OCI-LY3 (cell line): ENCODE measurements at regions not wholly inside any gene's neighbourhood (a gene's known extent, or its start where the extent isn't known, plus 50 kb on each side); places are given as distances from the start of the nearest gene placed in this dataset.

Experiments used
- EZH2phosphoT487 ChIP-seq: fragments of 200-600 bp; shearing (Covaris generic); IDR thresholded peaks from 2 replicates; pipeline ENCODE4 v1.6.1; 2018; ENCODE audit warnings: antibody characterized with exemption, mixed run types, low read depth
- TF ChIP-seq, protein P1 (sequence below): fragments of 200-600, 300-600 bp; sonication (generic); IDR thresholded peaks from 2 replicates; pipeline ENCODE4 v1.5.1; 2014; ENCODE audit warnings: antibody characterized with exemption, low read length, low read depth

DNA sequence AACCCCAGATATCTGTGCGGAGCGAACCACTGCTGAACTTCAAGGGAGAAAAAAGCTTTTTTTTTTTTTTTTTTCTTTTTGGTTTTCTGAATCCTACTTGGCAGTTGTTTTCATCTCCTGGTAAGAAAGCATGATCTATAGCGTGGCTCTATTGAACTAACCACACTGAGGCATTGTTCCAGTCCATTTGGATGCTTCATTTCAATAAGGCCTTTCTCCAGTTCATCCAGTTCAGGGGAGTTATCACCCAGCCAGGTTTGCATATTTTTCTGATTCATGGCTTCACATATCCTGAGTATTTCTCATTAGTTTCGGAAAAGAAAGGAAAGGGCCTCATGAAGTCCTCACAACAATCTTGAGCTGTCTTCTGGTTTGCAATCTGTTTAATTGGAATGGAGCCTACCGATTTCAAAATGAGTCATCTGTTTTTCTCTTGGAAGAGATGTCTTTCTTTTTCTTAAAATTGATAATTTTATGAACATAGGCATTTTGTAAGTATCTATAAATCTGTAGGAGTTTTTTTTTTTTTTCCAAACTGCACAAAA, 93.1 kb upstream of the STEAP4 start:
- TF ChIP-seq, protein P1, sequence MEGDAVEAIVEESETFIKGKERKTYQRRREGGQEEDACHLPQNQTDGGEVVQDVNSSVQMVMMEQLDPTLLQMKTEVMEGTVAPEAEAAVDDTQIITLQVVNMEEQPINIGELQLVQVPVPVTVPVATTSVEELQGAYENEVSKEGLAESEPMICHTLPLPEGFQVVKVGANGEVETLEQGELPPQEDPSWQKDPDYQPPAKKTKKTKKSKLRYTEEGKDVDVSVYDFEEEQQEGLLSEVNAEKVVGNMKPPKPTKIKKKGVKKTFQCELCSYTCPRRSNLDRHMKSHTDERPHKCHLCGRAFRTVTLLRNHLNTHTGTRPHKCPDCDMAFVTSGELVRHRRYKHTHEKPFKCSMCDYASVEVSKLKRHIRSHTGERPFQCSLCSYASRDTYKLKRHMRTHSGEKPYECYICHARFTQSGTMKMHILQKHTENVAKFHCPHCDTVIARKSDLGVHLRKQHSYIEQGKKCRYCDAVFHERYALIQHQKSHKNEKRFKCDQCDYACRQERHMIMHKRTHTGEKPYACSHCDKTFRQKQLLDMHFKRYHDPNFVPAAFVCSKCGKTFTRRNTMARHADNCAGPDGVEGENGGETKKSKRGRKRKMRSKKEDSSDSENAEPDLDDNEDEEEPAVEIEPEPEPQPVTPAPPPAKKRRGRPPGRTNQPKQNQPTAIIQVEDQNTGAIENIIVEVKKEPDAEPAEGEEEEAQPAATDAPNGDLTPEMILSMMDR: no peak
- no peak for TF ChIP-seq EZH2phosphoT487
